Skin epidermis (tissue), 12 donors: ENCODE measurements at regions not wholly inside any gene's neighbourhood (a gene's known extent, or its start where the extent isn't known, plus 50 kb on each side); places are given as distances from the start of the nearest gene placed in this dataset.

ENCODE experiments used
- H3K27ac ChIP-seq, 21 experiments: fragments of 200-600 bp; sonication (generic) in 11 of 21; one replicate each; pipeline ENCODE4 v1.5.0; 2020; ENCODE audit warnings: mild to moderate bottlenecking in 3 of 21, inconsistent platforms in 2 of 21, moderate library complexity in 2 of 21
- H3K4me3 ChIP-seq, 7 experiments: fragments of 200-600 bp; sonication (generic) in 2 of 7; one replicate each; pipeline ENCODE4 v1.5.0; 2020; ENCODE audit warnings: inconsistent platforms in 2 of 7, mild to moderate bottlenecking in 2 of 7, moderate library complexity in 1 of 7

- Histone ChIP-seq H3K27ac (no peak overlapping the region), H3K4me3 (no peak overlapping the region)
These were observed 124.4 kb downstream of the EMX2 start for GRCh38 chr10:117666965-117667364.

GRCh38 chr10:117667831-117668230 lies 125.3 kb downstream of the EMX2 start:
- H3K27ac ChIP-seq = no peak overlapping the region
- no peak overlapping the region for H3K4me3 ChIP-seq

- H3K4me3 ChIP-seq = no peak overlapping the region
- H3K27ac ChIP-seq = no peak overlapping the region
These were observed 125.9 kb downstream of the EMX2 start for GRCh38 chr10:117668327-117669008.

GRCh38 chr10:117669122-117669521 lies 126.6 kb downstream of the EMX2 start:
- Histone ChIP-seq H3K27ac (no peak overlapping the region), H3K4me3 (no peak overlapping the region)

GRCh38 chr10:117670116-117670904 lies 127.8 kb downstream of the EMX2 start:
- no peak overlapping the region for H3K27ac ChIP-seq
- H3K4me3 ChIP-seq = no peak overlapping the region

- H3K4me3 ChIP-seq = no peak overlapping the region
- H3K27ac ChIP-seq = no peak overlapping the region
These were observed 130.9 kb downstream of the EMX2 start for GRCh38 chr10:117673230-117674010.

- Histone ChIP-seq H3K4me3 (no peak overlapping the region), H3K27ac (no peak overlapping the region)
These were observed 131.7 kb downstream of the EMX2 start for GRCh38 chr10:117674201-117674600.

- no peak overlapping the region for H3K4me3 ChIP-seq
- H3K27ac ChIP-seq = no peak overlapping the region
These were observed 132.1 kb downstream of the EMX2 start for GRCh38 chr10:117674646-117675045.

GRCh38 chr10:117675514-117676055 lies 133.0 kb downstream of the EMX2 start:
- no peak overlapping the region for H3K27ac ChIP-seq
- no peak overlapping the region for H3K4me3 ChIP-seq

GRCh38 chr10:117677239-117677638 lies 134.7 kb downstream of the EMX2 start:
- no peak overlapping the region for H3K27ac ChIP-seq

GRCh38 chr10:117677890-117678500 lies 135.4 kb downstream of the EMX2 start:
- Histone ChIP-seq H3K27ac (no peak overlapping the region), H3K4me3 (no peak overlapping the region)

More at GRCh38 chr10:117677239-117677638, 134.7 kb downstream of the EMX2 start:
- no peak overlapping the region for H3K4me3 ChIP-seq

- no peak overlapping the region for H3K27ac ChIP-seq
- no peak overlapping the region for H3K4me3 ChIP-seq
These were observed 138.1 kb downstream of the EMX2 start for GRCh38 chr10:117680601-117681000.

- Histone ChIP-seq H3K27ac (no peak overlapping the region), H3K4me3 (no peak overlapping the region)
These were observed 138.6 kb downstream of the EMX2 start for GRCh38 chr10:117681104-117681503.

- peak overlapping the region in 1 of 21 experiments; percentile 17 for H3K27ac ChIP-seq
- H3K4me3 ChIP-seq = no peak overlapping the region
These were observed 141.6 kb downstream of the EMX2 start for GRCh38 chr10:117684046-117684610.

- H3K4me3 ChIP-seq = no peak overlapping the region
- peak overlapping the region in 1 of 21 experiments; percentile 4 for H3K27ac ChIP-seq
These were observed 142.2 kb downstream of the EMX2 start for GRCh38 chr10:117684672-117685211.

GRCh38 chr10:117685431-117685830 lies 142.9 kb downstream of the EMX2 start:
- H3K4me3 ChIP-seq = no peak overlapping the region
- no peak overlapping the region for H3K27ac ChIP-seq

GRCh38 chr10:117686606-117687005 lies 144.1 kb downstream of the EMX2 start:
- H3K27ac ChIP-seq = no peak overlapping the region
- H3K4me3 ChIP-seq = no peak overlapping the region

- no peak overlapping the region for H3K4me3 ChIP-seq
- H3K27ac ChIP-seq = no peak overlapping the region
These were observed 145.8 kb downstream of the EMX2 start for GRCh38 chr10:117688358-117688757.

- no peak overlapping the region for H3K4me3 ChIP-seq
- no peak overlapping the region for H3K27ac ChIP-seq
These were observed 147.0 kb downstream of the EMX2 start for GRCh38 chr10:117689566-117689965.
